ENCODE measurements at regions not wholly inside any gene's neighbourhood (a gene's known extent, or its start where the extent isn't known, plus 50 kb on each side); places are given as distances from the start of the nearest gene placed in this dataset.

DNA sequence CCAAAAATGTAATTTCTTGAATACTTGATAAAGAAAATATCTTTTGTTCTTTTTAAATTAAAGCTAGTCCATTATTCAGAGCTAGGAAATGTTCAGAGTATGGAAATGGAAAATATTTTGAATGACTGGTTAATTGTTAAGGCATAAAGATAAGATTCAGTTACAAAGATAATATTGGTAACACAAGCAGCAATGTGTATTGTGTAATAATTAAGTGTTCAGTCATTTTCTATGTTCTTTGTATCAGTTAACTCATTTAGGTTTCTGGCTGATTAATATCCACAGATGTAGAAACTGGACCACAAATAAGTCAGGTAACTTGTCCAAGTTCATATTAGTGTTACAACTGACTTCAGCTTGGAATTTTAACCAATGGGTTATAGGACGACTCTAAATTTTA, 442.2 kb upstream of the MANEA start:
- no peaks in the 10 kb centered on the region for H3K79me2 ChIP-seq (ENCODE audit: control insufficient read depth, insufficient read depth, low read length)
- ATAC-seq = no peak
- DNase-seq (ENCODE audit: extremely low read depth in 1 of 4, low spot score in 3 of 4) = no peak
- POLR2A ChIA-PET = no interaction called here
- in situ Hi-C loops (cut with MboI) (no loop called here), intact Hi-C loops (cut with micrococcal nuclease) (no loop called here)
- H3K4me2 ChIP-seq (ENCODE audit: insufficient read depth, low read length) = no peak overlapping the region
- H3K36me3 ChIP-seq (ENCODE audit: control insufficient read depth, insufficient read depth, low read length) = no peaks in the 10 kb centered on the region
- no peak overlapping the region for H2AFZ ChIP-seq (ENCODE audit: low read depth, low read length)
- BruUV-seq (replicated peaks) = no TSS peak
- TF ChIP-seq ZNF165 (CRISPR knock-in tag; IDR thresholded peaks at IDR 0.05; ENCODE audit: borderline replicate concordance) (no peak), WHSC1 (IDR thresholded peaks at IDR 0.05; ENCODE audit: low read length) (no peak), ASH1L (IDR thresholded peaks at IDR 0.05; ENCODE audit: borderline replicate concordance, low read depth, partially characterized antibody) (no peak)
- TF ChIP-seq, protein P1, sequence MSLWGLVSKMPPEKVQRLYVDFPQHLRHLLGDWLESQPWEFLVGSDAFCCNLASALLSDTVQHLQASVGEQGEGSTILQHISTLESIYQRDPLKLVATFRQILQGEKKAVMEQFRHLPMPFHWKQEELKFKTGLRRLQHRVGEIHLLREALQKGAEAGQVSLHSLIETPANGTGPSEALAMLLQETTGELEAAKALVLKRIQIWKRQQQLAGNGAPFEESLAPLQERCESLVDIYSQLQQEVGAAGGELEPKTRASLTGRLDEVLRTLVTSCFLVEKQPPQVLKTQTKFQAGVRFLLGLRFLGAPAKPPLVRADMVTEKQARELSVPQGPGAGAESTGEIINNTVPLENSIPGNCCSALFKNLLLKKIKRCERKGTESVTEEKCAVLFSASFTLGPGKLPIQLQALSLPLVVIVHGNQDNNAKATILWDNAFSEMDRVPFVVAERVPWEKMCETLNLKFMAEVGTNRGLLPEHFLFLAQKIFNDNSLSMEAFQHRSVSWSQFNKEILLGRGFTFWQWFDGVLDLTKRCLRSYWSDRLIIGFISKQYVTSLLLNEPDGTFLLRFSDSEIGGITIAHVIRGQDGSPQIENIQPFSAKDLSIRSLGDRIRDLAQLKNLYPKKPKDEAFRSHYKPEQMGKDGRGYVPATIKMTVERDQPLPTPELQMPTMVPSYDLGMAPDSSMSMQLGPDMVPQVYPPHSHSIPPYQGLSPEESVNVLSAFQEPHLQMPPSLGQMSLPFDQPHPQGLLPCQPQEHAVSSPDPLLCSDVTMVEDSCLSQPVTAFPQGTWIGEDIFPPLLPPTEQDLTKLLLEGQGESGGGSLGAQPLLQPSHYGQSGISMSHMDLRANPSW (CRISPR knock-in tag; IDR thresholded peaks at IDR 0.05) = no peak
- TF ChIP-seq, protein P2, sequence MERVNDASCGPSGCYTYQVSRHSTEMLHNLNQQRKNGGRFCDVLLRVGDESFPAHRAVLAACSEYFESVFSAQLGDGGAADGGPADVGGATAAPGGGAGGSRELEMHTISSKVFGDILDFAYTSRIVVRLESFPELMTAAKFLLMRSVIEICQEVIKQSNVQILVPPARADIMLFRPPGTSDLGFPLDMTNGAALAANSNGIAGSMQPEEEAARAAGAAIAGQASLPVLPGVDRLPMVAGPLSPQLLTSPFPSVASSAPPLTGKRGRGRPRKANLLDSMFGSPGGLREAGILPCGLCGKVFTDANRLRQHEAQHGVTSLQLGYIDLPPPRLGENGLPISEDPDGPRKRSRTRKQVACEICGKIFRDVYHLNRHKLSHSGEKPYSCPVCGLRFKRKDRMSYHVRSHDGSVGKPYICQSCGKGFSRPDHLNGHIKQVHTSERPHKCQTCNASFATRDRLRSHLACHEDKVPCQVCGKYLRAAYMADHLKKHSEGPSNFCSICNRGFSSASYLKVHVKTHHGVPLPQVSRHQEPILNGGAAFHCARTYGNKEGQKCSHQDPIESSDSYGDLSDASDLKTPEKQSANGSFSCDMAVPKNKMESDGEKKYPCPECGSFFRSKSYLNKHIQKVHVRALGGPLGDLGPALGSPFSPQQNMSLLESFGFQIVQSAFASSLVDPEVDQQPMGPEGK (CRISPR knock-in tag; IDR thresholded peaks at IDR 0.05; ENCODE audit: borderline replicate concordance) = no peak
- FAIRE-seq = no peak
- no peaks in the 10 kb centered on the region for H3K4me1 ChIP-seq (replicated peaks in 1 of 2; ENCODE audit: control insufficient read depth in 2 of 2, insufficient read depth in 2 of 2, low read length in 2 of 2)
- H3K9ac ChIP-seq (ENCODE audit: insufficient read depth in 1 of 2, low read depth in 2 of 2, low read length in 2 of 2) = no peak overlapping the region
- no peaks in the 10 kb centered on the region for H3K9me1 ChIP-seq (ENCODE audit: control insufficient read depth, insufficient read depth, low read length)
- WGBS (ENCODE audit: insufficient coverage, low coverage, missing lambda C conversion rate) = 7% methylated on average over 1 of the region's 1 CpG
- H4K20me1 ChIP-seq (replicated peaks; ENCODE audit: control insufficient read depth, insufficient read depth, low read length) = no peaks in the 10 kb centered on the region
- CTCF ChIA-PET (ENCODE audit: low intra/inter-chr PET ratio) = interaction anchor here (0.8 kb wide), 1 partner anchor 204 kb away, joined by 3 read pairs; no protein-coding TSS in a partner anchor
- no peak overlapping the region for H3K27ac ChIP-seq (ENCODE audit: extremely low read depth, low read depth, low read length)
- H3K4me3 ChIP-seq = no peak overlapping the region
- no peaks in the 10 kb centered on the region for H3K9me3 ChIP-seq (replicated peaks; ENCODE audit: control insufficient read depth, insufficient read depth, low read depth, low read length)
- H3K27me3 ChIP-seq (ENCODE audit: control insufficient read depth in 2 of 2, insufficient read depth in 2 of 2, low read length in 2 of 2) = no peaks in the 10 kb centered on the region
